Liver (tissue), 3 donors: ENCODE measurements at regions not wholly inside any gene's neighbourhood (a gene's known extent, or its start where the extent isn't known, plus 50 kb on each side); places are given as distances from the start of the nearest gene placed in this dataset.

ENCODE experiments used
- ATF3 ChIP-seq: IDR thresholded peaks from 2 replicates; pipeline ENCODE4 v1.6.1; 2016; ENCODE audit warnings: antibody characterized with exemption
- FOXA1 ChIP-seq: IDR thresholded peaks from 2 replicates; pipeline ENCODE4 v1.6.1; 2016; ENCODE audit warnings: antibody characterized with exemption
- HNF4G ChIP-seq: IDR thresholded peaks from 2 replicates; pipeline ENCODE4 v1.6.1; 2016; ENCODE audit warnings: antibody characterized with exemption
- JUND ChIP-seq, 2 donors: IDR thresholded peaks; 2 replicates each; pipeline ENCODE4 v1.6.1; 2016; ENCODE audit warnings: antibody characterized with exemption in 2 of 2
- MAX ChIP-seq: IDR thresholded peaks from 2 replicates; pipeline ENCODE4 v1.6.1; 2016; ENCODE audit warnings: antibody characterized with exemption
- NR2F2 ChIP-seq: IDR thresholded peaks from 2 replicates; pipeline ENCODE4 v1.6.1; 2016; ENCODE audit warnings: antibody characterized with exemption
- RAD21 ChIP-seq, 2 donors: IDR thresholded peaks; 2 replicates each; pipeline ENCODE4 v1.6.1; 2016; ENCODE audit warnings: antibody characterized with exemption in 2 of 2, mild to moderate bottlenecking in 2 of 2
- REST ChIP-seq: IDR thresholded peaks from 2 replicates; pipeline ENCODE4 v1.6.1; 2016; ENCODE audit warnings: antibody characterized with exemption, mild to moderate bottlenecking
- ZBTB33 ChIP-seq: IDR thresholded peaks from 2 replicates; pipeline ENCODE4 v1.6.1; 2016; ENCODE audit warnings: antibody characterized with exemption
- TF ChIP-seq, protein P1 (sequence below): fragments of 150-350 bp; IDR thresholded peaks from 2 replicates; pipeline ENCODE4 v1.5.1; 2017; ENCODE audit warnings: improper control_type of control experiment, low read depth, low read length; ENCODE audit not compliant: missing input control
- donor health status: healthy.
- donor health status: healthy.

- TF ChIP-seq REST (peak; percentile 83), JUND (IDR thresholded peaks at IDR 0.05) (peak; percentile 84 to 87), FOXA1 (peak; percentile 88), HNF4G (no peak), ATF3 (peak; percentile 19), RAD21 (IDR thresholded peaks at IDR 0.05) (peak; percentile 65 to 76), MAX (peak; percentile 80), NR2F2 (peak; percentile 69), ZBTB33 (peak; percentile 91)
- TF ChIP-seq, protein P1, sequence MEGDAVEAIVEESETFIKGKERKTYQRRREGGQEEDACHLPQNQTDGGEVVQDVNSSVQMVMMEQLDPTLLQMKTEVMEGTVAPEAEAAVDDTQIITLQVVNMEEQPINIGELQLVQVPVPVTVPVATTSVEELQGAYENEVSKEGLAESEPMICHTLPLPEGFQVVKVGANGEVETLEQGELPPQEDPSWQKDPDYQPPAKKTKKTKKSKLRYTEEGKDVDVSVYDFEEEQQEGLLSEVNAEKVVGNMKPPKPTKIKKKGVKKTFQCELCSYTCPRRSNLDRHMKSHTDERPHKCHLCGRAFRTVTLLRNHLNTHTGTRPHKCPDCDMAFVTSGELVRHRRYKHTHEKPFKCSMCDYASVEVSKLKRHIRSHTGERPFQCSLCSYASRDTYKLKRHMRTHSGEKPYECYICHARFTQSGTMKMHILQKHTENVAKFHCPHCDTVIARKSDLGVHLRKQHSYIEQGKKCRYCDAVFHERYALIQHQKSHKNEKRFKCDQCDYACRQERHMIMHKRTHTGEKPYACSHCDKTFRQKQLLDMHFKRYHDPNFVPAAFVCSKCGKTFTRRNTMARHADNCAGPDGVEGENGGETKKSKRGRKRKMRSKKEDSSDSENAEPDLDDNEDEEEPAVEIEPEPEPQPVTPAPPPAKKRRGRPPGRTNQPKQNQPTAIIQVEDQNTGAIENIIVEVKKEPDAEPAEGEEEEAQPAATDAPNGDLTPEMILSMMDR: no peak
These were observed 50.9 kb upstream of the CDON start for GRCh38 chr11:126113515-126113957.
